ENCODE measurements at regions not wholly inside any gene's neighbourhood (a gene's known extent, or its start where the extent isn't known, plus 50 kb on each side); places are given as distances from the start of the nearest gene placed in this dataset.

GRCh38 chr1:222955964-222956363 is 141.1 kb downstream of the DISP1 start:
- peaks cover 21% of the 10 kb centered on the region for H3K36me3 Mint-ChIP-seq
- no peak for DNase-seq (ENCODE audit: extremely low spot score, unreplicated experiment)
- H3K4me1 Mint-ChIP-seq (ENCODE audit: unreplicated experiment): peaks cover 28% of the 10 kb centered on the region
- no peak overlapping the region for H3K4me3 Mint-ChIP-seq
- peaks cover 8% of the 10 kb centered on the region for H3K9me3 Mint-ChIP-seq
- TF ChIP-seq, protein P1, sequence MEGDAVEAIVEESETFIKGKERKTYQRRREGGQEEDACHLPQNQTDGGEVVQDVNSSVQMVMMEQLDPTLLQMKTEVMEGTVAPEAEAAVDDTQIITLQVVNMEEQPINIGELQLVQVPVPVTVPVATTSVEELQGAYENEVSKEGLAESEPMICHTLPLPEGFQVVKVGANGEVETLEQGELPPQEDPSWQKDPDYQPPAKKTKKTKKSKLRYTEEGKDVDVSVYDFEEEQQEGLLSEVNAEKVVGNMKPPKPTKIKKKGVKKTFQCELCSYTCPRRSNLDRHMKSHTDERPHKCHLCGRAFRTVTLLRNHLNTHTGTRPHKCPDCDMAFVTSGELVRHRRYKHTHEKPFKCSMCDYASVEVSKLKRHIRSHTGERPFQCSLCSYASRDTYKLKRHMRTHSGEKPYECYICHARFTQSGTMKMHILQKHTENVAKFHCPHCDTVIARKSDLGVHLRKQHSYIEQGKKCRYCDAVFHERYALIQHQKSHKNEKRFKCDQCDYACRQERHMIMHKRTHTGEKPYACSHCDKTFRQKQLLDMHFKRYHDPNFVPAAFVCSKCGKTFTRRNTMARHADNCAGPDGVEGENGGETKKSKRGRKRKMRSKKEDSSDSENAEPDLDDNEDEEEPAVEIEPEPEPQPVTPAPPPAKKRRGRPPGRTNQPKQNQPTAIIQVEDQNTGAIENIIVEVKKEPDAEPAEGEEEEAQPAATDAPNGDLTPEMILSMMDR (conservative IDR thresholded peaks at IDR 0.05): no peak
- no peak overlapping the region for H3K27ac Mint-ChIP-seq
- no peaks in the 10 kb centered on the region for H3K27me3 Mint-ChIP-seq

DNA sequence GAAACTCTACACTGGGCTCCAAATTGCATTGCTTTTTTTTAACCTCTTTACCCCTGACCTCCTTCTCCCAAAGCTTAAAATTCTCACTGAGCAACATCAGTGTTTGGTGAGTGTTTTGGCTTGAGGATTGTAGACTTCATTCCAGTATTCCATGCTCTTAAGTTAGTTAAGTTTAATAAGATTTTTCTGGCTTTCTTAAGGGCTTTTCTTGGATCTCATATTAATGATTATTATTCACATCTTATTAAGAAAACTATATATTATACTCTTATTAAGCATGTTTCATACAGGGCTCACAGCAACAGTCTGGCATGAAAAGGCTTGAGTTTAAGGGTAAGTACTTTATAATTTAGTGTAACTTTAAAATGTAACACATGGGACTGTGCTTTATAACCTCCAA is 141.8 kb downstream of the DISP1 start:
- TF ChIP-seq, protein P1 (conservative IDR thresholded peaks at IDR 0.05): no peak
- Mint-ChIP-seq H3K36me3 (peaks cover 22% of the 10 kb centered on the region), H3K4me3 (no peak overlapping the region)

GRCh38 chr1:222967466-222968240 is 152.8 kb downstream of the DISP1 start:
- Mint-ChIP-seq H3K27me3 (peaks cover 4% of the 10 kb centered on the region), H3K4me3 (no peak overlapping the region), H3K9me3 (no peaks in the 10 kb centered on the region), H3K27ac (no peak overlapping the region), H3K36me3 (peaks cover 5% of the 10 kb centered on the region), H3K4me1 (ENCODE audit: unreplicated experiment) (peaks cover 5% of the 10 kb centered on the region)
- no peak for DNase-seq (ENCODE audit: extremely low spot score, unreplicated experiment)
- TF ChIP-seq, protein P1 (conservative IDR thresholded peaks at IDR 0.05): no peak

More for the DNA sequence above, 141.8 kb downstream of the DISP1 start:
- Mint-ChIP-seq H3K4me1 (ENCODE audit: unreplicated experiment) (peaks cover 24% of the 10 kb centered on the region), H3K9me3 (peaks cover 8% of the 10 kb centered on the region), H3K27me3 (no peaks in the 10 kb centered on the region), H3K27ac (no peak overlapping the region)
- DNase-seq (ENCODE audit: extremely low spot score, unreplicated experiment): no peak

DNA sequence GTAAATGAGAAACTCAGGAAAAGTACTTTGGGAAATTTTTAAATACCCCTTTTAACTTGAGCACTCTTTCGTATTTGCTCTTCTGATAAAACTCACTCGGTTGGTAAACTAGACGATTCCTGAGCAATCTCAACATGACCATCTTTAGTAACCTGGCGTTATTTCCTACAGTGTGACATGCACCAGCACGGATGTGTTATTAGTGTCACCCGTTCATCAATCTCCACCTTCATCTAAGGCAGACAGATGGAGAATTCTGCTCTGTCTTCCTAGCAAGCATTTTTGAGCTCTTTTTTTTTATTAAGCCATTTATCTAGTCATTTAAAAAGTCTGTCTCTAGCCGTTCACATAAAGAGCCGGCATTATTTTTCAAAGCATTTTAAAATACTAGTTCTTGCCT is 155.2 kb downstream of the DISP1 start:
- Mint-ChIP-seq H3K36me3 (peaks cover 3% of the 10 kb centered on the region), H3K9me3 (no peaks in the 10 kb centered on the region), H3K4me3 (no peak overlapping the region), H3K4me1 (ENCODE audit: unreplicated experiment) (peaks cover 9% of the 10 kb centered on the region), H3K27ac (no peak overlapping the region), H3K27me3 (peaks cover 4% of the 10 kb centered on the region)
- DNase-seq (ENCODE audit: extremely low spot score, unreplicated experiment): no peak
- TF ChIP-seq, protein P1 (conservative IDR thresholded peaks at IDR 0.05): no peak

DNA sequence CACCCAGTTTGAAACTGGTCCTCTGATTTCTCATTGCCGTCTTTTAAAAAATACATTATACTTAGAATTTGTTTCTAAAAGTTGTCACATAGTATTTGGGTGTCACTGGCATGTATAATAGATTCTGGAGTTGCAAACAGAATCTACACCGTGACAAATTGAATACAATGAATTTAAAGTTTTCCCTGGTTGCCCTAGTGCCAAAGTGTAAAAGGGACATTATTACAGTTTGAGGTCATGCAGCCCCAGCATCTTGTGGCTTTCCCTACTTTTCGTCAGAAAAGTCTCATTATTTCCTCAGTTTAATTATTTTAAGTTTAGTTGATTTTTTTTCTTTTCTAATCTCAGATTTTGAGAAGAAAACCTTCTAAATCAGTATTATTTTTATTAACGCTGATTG is 155.9 kb downstream of the DISP1 start:
- H3K4me3 Mint-ChIP-seq: no peak overlapping the region
- peaks cover 14% of the 10 kb centered on the region for H3K4me1 Mint-ChIP-seq (ENCODE audit: unreplicated experiment)
- peaks cover 3% of the 10 kb centered on the region for H3K36me3 Mint-ChIP-seq
- no peak for DNase-seq (ENCODE audit: extremely low spot score, unreplicated experiment)
- no peaks in the 10 kb centered on the region for H3K9me3 Mint-ChIP-seq
- peaks cover 4% of the 10 kb centered on the region for H3K27me3 Mint-ChIP-seq
- TF ChIP-seq, protein P1 (conservative IDR thresholded peaks at IDR 0.05): no peak
- no peak overlapping the region for H3K27ac Mint-ChIP-seq

Data from type B pancreatic cell (in vitro differentiated cells).